IMR-90 (cell line): ENCODE measurements at regions not wholly inside any gene's neighbourhood (a gene's known extent, or its start where the extent isn't known, plus 50 kb on each side); places are given as distances from the start of the nearest gene placed in this dataset.

Experiments used
- ATAC-seq: fragments of 200-7000 bp; cut with Tn5 transposase; 2 replicates; pipeline ENCODE4 v1.9.1; 2020; ENCODE audit warnings: low read depth, mild to moderate bottlenecking, moderate library complexity
- BruUV-seq: library from RNA; stranded (reverse); fragments of 400-500 nt; replicated peaks from 2 replicates; lab custom pipeline; 2021; lab: Mats Ljungman, UMichigan
- CTCF ChIA-PET: fragments of 300-600 bp; formaldehyde crosslinking; extraction: SDS; loops from one replicate; lab custom pipeline; 2021; ENCODE audit warnings: antibody characterized with exemption; lab: Yijun Ruan, JAX
- POLR2A ChIA-PET: fragments of 300-600 bp; sonication (Branson Sonifier 250); formaldehyde crosslinking; loops from one replicate; lab custom pipeline; 2022; ENCODE audit warnings: antibody characterized with exemption; ENCODE audit not compliant: unreplicated experiment; lab: Charles Lee
- DNase-seq: peaks from one replicate; pipeline ENCODE4 v3.0.0; 2013
- H2AFZ ChIP-seq: replicated peaks from 2 replicates; pipeline ENCODE3; 2013; ENCODE audit warnings: low read length, mild to moderate bottlenecking; ENCODE audit not compliant: poor library complexity
- H2AK5ac ChIP-seq: 2 replicates; pipeline ENCODE4 v1.6.1; 2013; ENCODE audit warnings: low read depth, low read length, inconsistent platforms
- H2AK9ac ChIP-seq: replicated peaks from 2 replicates; pipeline ENCODE3; 2013; ENCODE audit warnings: mild to moderate bottlenecking, low read depth, low read length, moderate library complexity; ENCODE audit not compliant: poor library complexity
- H2BK120ac ChIP-seq: 2 replicates; pipeline ENCODE4 v1.6.1; 2013; ENCODE audit warnings: low read depth, low read length, inconsistent platforms
- H2BK15ac ChIP-seq: 3 replicates; pipeline ENCODE4 v1.6.1; 2013; ENCODE audit warnings: low read depth, low read length, inconsistent platforms
- H2BK20ac ChIP-seq: 2 replicates; pipeline ENCODE4 v1.6.1; 2013; ENCODE audit warnings: low read depth, mild to moderate bottlenecking, inconsistent platforms, low read length, moderate library complexity
- H2BK5ac ChIP-seq: 2 replicates; pipeline ENCODE4 v1.6.1; 2013; ENCODE audit warnings: mild to moderate bottlenecking, low read depth, low read length, inconsistent platforms; ENCODE audit not compliant: poor library complexity, severe bottlenecking
- H3K14ac ChIP-seq: replicated peaks from 2 replicates; pipeline ENCODE4 v1.6.1; 2013; ENCODE audit warnings: low read depth, low read length, inconsistent platforms
- H3K18ac ChIP-seq: 2 replicates; pipeline ENCODE4 v1.6.1; 2013; ENCODE audit warnings: low read depth, low read length, control low read depth
- H3K23ac ChIP-seq: 2 replicates; pipeline ENCODE4 v1.6.1; 2013; ENCODE audit warnings: low read depth, low read length, inconsistent platforms
- H3K27ac ChIP-seq: 2 replicates; pipeline ENCODE4 v1.5.1; 2013; ENCODE audit warnings: mild to moderate bottlenecking, control low read depth, low read length; ENCODE audit not compliant: insufficient read depth
- H3K27me3 ChIP-seq: 2 replicates; pipeline ENCODE4 v1.6.1; 2013; ENCODE audit warnings: low read length; ENCODE audit not compliant: control insufficient read depth, insufficient read depth
- H3K36me3 ChIP-seq: 2 replicates; pipeline ENCODE4 v1.6.1; 2013; ENCODE audit warnings: low read length, mixed read lengths; ENCODE audit not compliant: control insufficient read depth, insufficient read depth
- H3K4ac ChIP-seq: 2 replicates; pipeline ENCODE4 v1.6.1; 2013; ENCODE audit warnings: low read depth, low read length, inconsistent platforms
- H3K4me1 ChIP-seq: 2 replicates; pipeline ENCODE4 v1.6.1; 2013; ENCODE audit warnings: low read length, mixed read lengths; ENCODE audit not compliant: control insufficient read depth, insufficient read depth
- H3K4me2 ChIP-seq: 2 replicates; pipeline ENCODE4 v1.6.1; 2013; ENCODE audit warnings: low read depth, mild to moderate bottlenecking, control low read depth, low read length, moderate library complexity
- H3K4me3 ChIP-seq: 2 replicates; pipeline ENCODE4 v1.5.1; 2013; ENCODE audit warnings: low read depth, mild to moderate bottlenecking, control low read depth, low read length, moderate library complexity; ENCODE audit not compliant: insufficient read depth
- H3K56ac ChIP-seq: 2 replicates; pipeline ENCODE4 v1.6.1; 2013; ENCODE audit warnings: low read length, inconsistent platforms; ENCODE audit not compliant: insufficient read depth; ENCODE audit errors: extremely low read depth
- H3K79me1 ChIP-seq, 2 experiments: 2 replicates each; pipeline ENCODE4 v1.6.1; 2013; ENCODE audit warnings: low read length in 2 of 2, inconsistent platforms in 1 of 2, low read depth in 1 of 2
- H3K9ac ChIP-seq: 2 replicates; pipeline ENCODE4 v1.6.1; 2013; ENCODE audit warnings: low read depth, low read length, control low read depth
- H3K9me1 ChIP-seq: 2 replicates; pipeline ENCODE4 v1.6.1; 2013; ENCODE audit warnings: low read length, inconsistent platforms; ENCODE audit not compliant: insufficient read depth
- H3K9me3 ChIP-seq: 2 replicates; pipeline ENCODE4 v1.6.1; 2013; ENCODE audit warnings: low read length; ENCODE audit not compliant: control insufficient read depth, insufficient read depth
- H4K20me1 ChIP-seq: 2 replicates; pipeline ENCODE4 v1.6.1; 2013; ENCODE audit warnings: low read length, inconsistent platforms; ENCODE audit not compliant: insufficient read depth
- H4K5ac ChIP-seq: 2 replicates; pipeline ENCODE4 v1.6.1; 2013; ENCODE audit warnings: mild to moderate bottlenecking, low read depth, low read length, control low read depth
- H4K8ac ChIP-seq, 2 experiments: 2 replicates each; pipeline ENCODE4 v1.6.1; 2013; ENCODE audit warnings: low read depth in 2 of 2, low read length in 2 of 2, control low read depth in 1 of 2, inconsistent platforms in 1 of 2
- H4K91ac ChIP-seq: 2 replicates; pipeline ENCODE4 v1.6.1; 2013; ENCODE audit warnings: low read depth, low read length, inconsistent platforms; ENCODE audit not compliant: insufficient read depth
- BHLHE40 ChIP-seq: fragments of 150-350 bp; IDR thresholded peaks from 2 replicates; pipeline ENCODE4 v1.6.1; 2016; ENCODE audit warnings: mild to moderate bottlenecking, low read depth, low read length
- CEBPB ChIP-seq: IDR thresholded peaks from 2 replicates; pipeline ENCODE4 v1.6.1; 2012; ENCODE audit warnings: low read depth, low read length, improper control_type of control experiment
- CHD1 ChIP-seq: IDR thresholded peaks from 2 replicates; pipeline ENCODE4 v1.6.1; 2012; ENCODE audit warnings: low read depth, low read length, improper control_type of control experiment
- ELK1 ChIP-seq: fragments of 150-350 bp; IDR thresholded peaks from 2 replicates; pipeline ENCODE4 v1.6.1; 2016; ENCODE audit warnings: low read depth, mild to moderate bottlenecking, low read length, moderate library complexity, borderline replicate concordance
- FOS ChIP-seq: fragments of 150-350 bp; IDR thresholded peaks from 2 replicates; pipeline ENCODE4 v1.6.1; 2016; ENCODE audit warnings: low read depth, low read length
- MAFK ChIP-seq: IDR thresholded peaks from 2 replicates; pipeline ENCODE4 v1.6.1; 2012; ENCODE audit warnings: low read depth, low read length, improper control_type of control experiment
- MAZ ChIP-seq: IDR thresholded peaks from 2 replicates; pipeline ENCODE4 v1.6.1; 2012; ENCODE audit warnings: low read depth, mild to moderate bottlenecking, low read length, improper control_type of control experiment, moderate library complexity, borderline replicate concordance
- MXI1 ChIP-seq: IDR thresholded peaks from 2 replicates; pipeline ENCODE4 v1.6.1; 2012; ENCODE audit warnings: low read depth, mild to moderate bottlenecking, low read length, moderate library complexity, borderline replicate concordance
- NFE2L2 ChIP-seq: fragments of 150-350 bp; IDR thresholded peaks from 2 replicates; pipeline ENCODE4 v1.6.1; 2016; ENCODE audit warnings: low read depth, mild to moderate bottlenecking, low read length
- POLR2A ChIP-seq: IDR thresholded peaks from 2 replicates; pipeline ENCODE4 v1.6.1; 2012; ENCODE audit warnings: mild to moderate bottlenecking, low read depth, low read length
- RAD21 ChIP-seq: IDR thresholded peaks from 2 replicates; pipeline ENCODE4 v1.6.1; 2012; ENCODE audit warnings: low read length, improper control_type of control experiment
- RCOR1 ChIP-seq: IDR thresholded peaks from 2 replicates; pipeline ENCODE4 v1.6.1; 2012; ENCODE audit warnings: mild to moderate bottlenecking, low read length, improper control_type of control experiment; ENCODE audit not compliant: insufficient replicate concordance
- RFX5 ChIP-seq: IDR thresholded peaks from 2 replicates; pipeline ENCODE4 v1.8.0; 2012; ENCODE audit warnings: low read depth, mild to moderate bottlenecking, low read length, moderate library complexity
- SMC3 ChIP-seq: fragments of 150-350 bp; IDR thresholded peaks from 2 replicates; pipeline ENCODE4 v1.6.1; 2016; ENCODE audit warnings: low read depth, mild to moderate bottlenecking, antibody characterized with exemption, low read length, moderate library complexity
- USF2 ChIP-seq: fragments of 150-350 bp; IDR thresholded peaks from 2 replicates; pipeline ENCODE4 v1.6.1; 2017; ENCODE audit warnings: mild to moderate bottlenecking, antibody characterized with exemption, low read length, low read depth
- WGBS, 2 experiments: methylation state at CpG; one replicate each; pipeline versions ENCODE4 v1.1.5 to v1.1.7; 2013; ENCODE audit warnings: missing lambda C conversion rate in 2 of 2; ENCODE audit not compliant: insufficient read length in 1 of 2; ENCODE audit errors: extremely low coverage in 2 of 2; 5-methylcytosine and 5-hydroxymethylcytosine counted together
- dilution Hi-C: fragments of 300-500 bp; cut with HindIII; formaldehyde crosslinking; loops from one replicate; pipeline ENCODE4 v1.14.3; 2018; ENCODE audit warnings: low sequenced_read_pairs; ENCODE audit not compliant: unreplicated experiment
- in situ Hi-C: fragments of 300-500 bp; cut with MboI; formaldehyde crosslinking; loops from 3 replicates; pipeline ENCODE4 v1.14.3; 2019; ENCODE audit warnings: low sequenced_read_pairs, inconsistent platforms, mixed read lengths
- intact Hi-C: fragments of 100-400 bp; cut with micrococcal nuclease; formaldehyde crosslinking; loops from 2 replicates; pipeline ENCODE4 v1.10.0; 2022
- TF ChIP-seq, protein P1 (sequence below): conservative IDR thresholded peaks from 2 replicates; pipeline ENCODE4 v1.5.1; 2012; ENCODE audit warnings: mild to moderate bottlenecking, low read depth, low read length, improper control_type of control experiment

DNA sequence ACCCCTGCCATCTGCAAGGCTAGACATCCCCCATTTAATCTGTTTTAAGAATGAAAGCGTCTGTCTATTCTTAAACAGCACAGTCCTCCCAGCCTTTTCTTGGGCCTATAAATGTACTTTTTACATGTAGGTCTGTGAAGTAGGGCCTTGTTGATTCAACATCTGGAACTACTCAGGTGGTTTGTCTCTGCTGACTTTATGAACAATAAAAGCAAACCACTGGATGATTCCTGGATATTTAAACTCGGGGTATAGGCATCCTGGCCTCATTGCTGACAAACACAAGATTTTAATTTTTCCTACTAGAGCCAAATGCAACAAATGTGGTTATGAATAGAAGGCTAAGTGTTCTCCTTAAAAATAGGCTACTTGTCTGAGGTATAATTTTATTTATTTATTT is 198.3 kb downstream of the WDR11 start:
- no TSS peak for BruUV-seq
- CTCF ChIA-PET = no interaction called here
- H2AK5ac ChIP-seq = no peak overlapping the region
- intact Hi-C loops = no loop called here
- no peak overlapping the region for H3K18ac ChIP-seq
- DNase-seq (no peak), ATAC-seq (no peak)
- no peaks in the 10 kb centered on the region for H3K36me3 ChIP-seq
- no peak overlapping the region for H3K56ac ChIP-seq
- dilution Hi-C loops = no loop called here
- WGBS, 2 experiments = no CpG with 5 or more reads among the region's 2 CpGs
- no peak overlapping the region for H3K9ac ChIP-seq
- H3K14ac ChIP-seq = no peak overlapping the region
- H2BK120ac ChIP-seq = no peak overlapping the region
- H4K8ac ChIP-seq = no peak overlapping the region
- H2BK20ac ChIP-seq = no peak overlapping the region
- H4K5ac ChIP-seq = no peak overlapping the region
- TF ChIP-seq, protein P1, sequence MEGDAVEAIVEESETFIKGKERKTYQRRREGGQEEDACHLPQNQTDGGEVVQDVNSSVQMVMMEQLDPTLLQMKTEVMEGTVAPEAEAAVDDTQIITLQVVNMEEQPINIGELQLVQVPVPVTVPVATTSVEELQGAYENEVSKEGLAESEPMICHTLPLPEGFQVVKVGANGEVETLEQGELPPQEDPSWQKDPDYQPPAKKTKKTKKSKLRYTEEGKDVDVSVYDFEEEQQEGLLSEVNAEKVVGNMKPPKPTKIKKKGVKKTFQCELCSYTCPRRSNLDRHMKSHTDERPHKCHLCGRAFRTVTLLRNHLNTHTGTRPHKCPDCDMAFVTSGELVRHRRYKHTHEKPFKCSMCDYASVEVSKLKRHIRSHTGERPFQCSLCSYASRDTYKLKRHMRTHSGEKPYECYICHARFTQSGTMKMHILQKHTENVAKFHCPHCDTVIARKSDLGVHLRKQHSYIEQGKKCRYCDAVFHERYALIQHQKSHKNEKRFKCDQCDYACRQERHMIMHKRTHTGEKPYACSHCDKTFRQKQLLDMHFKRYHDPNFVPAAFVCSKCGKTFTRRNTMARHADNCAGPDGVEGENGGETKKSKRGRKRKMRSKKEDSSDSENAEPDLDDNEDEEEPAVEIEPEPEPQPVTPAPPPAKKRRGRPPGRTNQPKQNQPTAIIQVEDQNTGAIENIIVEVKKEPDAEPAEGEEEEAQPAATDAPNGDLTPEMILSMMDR = no peak
- TF ChIP-seq RCOR1 (no peak), CHD1 (no peak), BHLHE40 (no peak), SMC3 (no peak), USF2 (no peak), RFX5 (no peak), MAFK (no peak), ELK1 (no peak), FOS (no peak), MAZ (no peak), RAD21 (no peak), NFE2L2 (no peak), POLR2A (no peak), CEBPB (no peak), MXI1 (no peak)
- H2BK5ac ChIP-seq = no peak overlapping the region
- H3K9me1 ChIP-seq = no peaks in the 10 kb centered on the region
- H2AFZ ChIP-seq = no peak overlapping the region
- no peak overlapping the region for H4K91ac ChIP-seq
- H3K4me3 ChIP-seq = no peak overlapping the region
- no peak overlapping the region for H3K23ac ChIP-seq
- H3K4ac ChIP-seq = no peak overlapping the region
- H2BK15ac ChIP-seq = no peak overlapping the region
- POLR2A ChIA-PET = no interaction called here
- in situ Hi-C loops = no loop called here
- H3K27ac ChIP-seq = no peak overlapping the region
- no peak overlapping the region for H3K4me2 ChIP-seq
- H3K79me1 ChIP-seq = no peaks in the 10 kb centered on the region
- H4K20me1 ChIP-seq = no peaks in the 10 kb centered on the region
- H3K4me1 ChIP-seq = no peaks in the 10 kb centered on the region
- H3K9me3 ChIP-seq = peaks cover 8% of the 10 kb centered on the region; the same call in 1 of the 2 replicates
- H3K27me3 ChIP-seq = no peaks in the 10 kb centered on the region
- no peak overlapping the region for H2AK9ac ChIP-seq
